Sigmoid colon (tissue), 6 donors: ENCODE measurements at regions not wholly inside any gene's neighbourhood (a gene's known extent, or its start where the extent isn't known, plus 50 kb on each side); places are given as distances from the start of the nearest gene placed in this dataset.
A peak's percentile ranks its signal among the peaks of the same experiment; 100 is the strongest.

Experiments used
- DNase-seq: peaks from one replicate; pipeline ENCODE4 v3.0.0-alpha.2; 2019
- H3K27ac ChIP-seq, 4 donors: fragments of 200-600 bp; sonication (generic); one replicate each; pipeline ENCODE4 v1.5.1; 2016 to 2019; ENCODE audit warnings: mild to moderate bottlenecking in 1 of 4
- H3K27me3 ChIP-seq, 3 donors: fragments of 200-600 bp; sonication (generic); one replicate each; pipeline ENCODE4 v1.5.1; 2019; ENCODE audit warnings: mild to moderate bottlenecking in 1 of 3
- H3K36me3 ChIP-seq, 4 donors: fragments of 200-600 bp; sonication (generic); one replicate each; pipeline ENCODE4 v1.5.1; 2016 to 2019
- H3K4me1 ChIP-seq, 4 donors: fragments of 200-600 bp; sonication (generic); one replicate each; pipeline ENCODE4 v1.5.1; 2017 to 2019
- H3K4me3 ChIP-seq, 4 donors: fragments of 200-600 bp; sonication (generic); one replicate each; pipeline ENCODE4 v1.5.1; 2017 to 2019; ENCODE audit warnings: mild to moderate bottlenecking in 2 of 4, moderate library complexity in 1 of 4
- H3K9me3 ChIP-seq, 4 donors: fragments of 200-600 bp in 3 of 4; sonication (generic) in 3 of 4; one replicate each; pipeline versions ENCODE4 v1.5.1 to v1.6.1; 2013 to 2019
- EP300 ChIP-seq, 4 donors: sonication (generic); formaldehyde crosslinking; IDR thresholded peaks; one replicate each; pipeline ENCODE4 v1.6.1; 2017; ENCODE audit warnings: antibody characterized with exemption in 4 of 4
- POLR2A ChIP-seq, 2 donors: fragments of 450-650 bp; IDR thresholded peaks; one replicate each; pipeline ENCODE4 v1.6.1; 2016; ENCODE audit warnings: antibody characterized with exemption in 2 of 2, mild to moderate bottlenecking in 2 of 2, moderate library complexity in 2 of 2
- POLR2AphosphoS5 ChIP-seq, 4 donors: sonication (generic); formaldehyde crosslinking; IDR thresholded peaks; one replicate each; pipeline ENCODE4 v1.6.1; 2017; ENCODE audit warnings: antibody characterized with exemption in 4 of 4
- WGBS, 2 donors: extraction: QIAGEN DNeasy Blood & Tissue Kit; methylation state at CpG; one replicate each; pipeline ENCODE4 v1.1.7; 2013; 5-methylcytosine and 5-hydroxymethylcytosine counted together
- intact Hi-C: fragments of 100-400 bp; cut with DNase I; formaldehyde crosslinking; loops from one replicate; pipeline ENCODE4 v1.15.1; 2023
- TF ChIP-seq, protein P1 (sequence below), 4 experiments: fragments of 450-650 bp in 3 of 4; fragments of 200-600 bp in 1 of 4; IDR thresholded peaks; one replicate each; pipeline ENCODE4 v1.5.1; 2016 to 2019; ENCODE audit warnings: antibody characterized with exemption in 4 of 4, mild to moderate bottlenecking in 3 of 4, moderate library complexity in 2 of 4
- donor health status: healthy with polysubstance abuse.
- donor health status: healthy.

DNA sequence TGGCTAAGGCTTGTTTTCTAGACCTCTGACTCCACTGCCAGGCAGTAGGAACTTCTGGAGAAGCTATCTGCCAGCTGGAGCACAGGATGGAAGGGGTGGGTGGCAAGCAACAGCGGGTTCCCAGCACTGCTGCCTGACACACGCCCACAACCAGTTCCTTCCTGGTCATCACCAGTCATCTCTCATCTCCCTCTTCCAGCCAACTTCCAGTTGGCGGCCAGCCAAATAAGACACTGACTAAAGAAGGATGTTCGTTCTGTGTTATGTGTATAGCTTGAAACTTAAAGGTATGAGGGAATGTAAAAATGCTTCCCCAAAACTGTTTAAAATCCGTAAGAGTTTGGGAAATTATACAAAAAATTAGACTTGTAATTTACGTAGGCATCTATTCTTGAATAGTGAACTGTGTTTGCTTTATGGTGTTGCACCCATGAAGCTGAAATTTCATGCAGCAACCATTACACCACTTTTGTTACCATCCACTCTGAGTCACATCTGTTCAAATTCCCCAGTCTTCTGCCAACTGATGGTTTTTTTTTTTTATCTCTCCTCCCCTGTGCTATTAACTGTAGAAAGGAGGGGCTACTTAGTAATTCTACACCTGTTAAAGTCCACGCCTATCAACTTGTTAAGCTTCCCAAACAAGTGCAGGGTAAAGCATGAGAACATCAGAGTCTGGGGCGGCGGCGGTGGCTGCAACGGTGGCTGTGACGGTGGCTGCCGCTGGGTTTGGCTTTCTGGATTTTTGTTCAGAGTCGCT lies 86.2 kb upstream of the FRY start:
- Histone ChIP-seq H3K27me3 (no peaks in the 10 kb centered on the region), H3K36me3 (no peaks in the 10 kb centered on the region), H3K4me1 (peaks cover 0 to 16% (median 4%) of the 10 kb centered on the region in 4 donors), H3K4me3 (no peak overlapping the region), H3K27ac (no peak overlapping the region), H3K9me3 (no peaks in the 10 kb centered on the region)
- DNase-seq = peak; percentile 79
- intact Hi-C loops = no loop called here
- TF ChIP-seq EP300 (IDR thresholded peaks at IDR 0.05) (no peak), POLR2AphosphoS5 (IDR thresholded peaks at IDR 0.05) (no peak), POLR2A (IDR thresholded peaks at IDR 0.05) (no peak)
- TF ChIP-seq, protein P1, sequence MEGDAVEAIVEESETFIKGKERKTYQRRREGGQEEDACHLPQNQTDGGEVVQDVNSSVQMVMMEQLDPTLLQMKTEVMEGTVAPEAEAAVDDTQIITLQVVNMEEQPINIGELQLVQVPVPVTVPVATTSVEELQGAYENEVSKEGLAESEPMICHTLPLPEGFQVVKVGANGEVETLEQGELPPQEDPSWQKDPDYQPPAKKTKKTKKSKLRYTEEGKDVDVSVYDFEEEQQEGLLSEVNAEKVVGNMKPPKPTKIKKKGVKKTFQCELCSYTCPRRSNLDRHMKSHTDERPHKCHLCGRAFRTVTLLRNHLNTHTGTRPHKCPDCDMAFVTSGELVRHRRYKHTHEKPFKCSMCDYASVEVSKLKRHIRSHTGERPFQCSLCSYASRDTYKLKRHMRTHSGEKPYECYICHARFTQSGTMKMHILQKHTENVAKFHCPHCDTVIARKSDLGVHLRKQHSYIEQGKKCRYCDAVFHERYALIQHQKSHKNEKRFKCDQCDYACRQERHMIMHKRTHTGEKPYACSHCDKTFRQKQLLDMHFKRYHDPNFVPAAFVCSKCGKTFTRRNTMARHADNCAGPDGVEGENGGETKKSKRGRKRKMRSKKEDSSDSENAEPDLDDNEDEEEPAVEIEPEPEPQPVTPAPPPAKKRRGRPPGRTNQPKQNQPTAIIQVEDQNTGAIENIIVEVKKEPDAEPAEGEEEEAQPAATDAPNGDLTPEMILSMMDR (IDR thresholded peaks at IDR 0.05) = no peak
- 43 to 61% methylated on average over 14 of the region's 14 CpGs for WGBS, 2 donors

DNA sequence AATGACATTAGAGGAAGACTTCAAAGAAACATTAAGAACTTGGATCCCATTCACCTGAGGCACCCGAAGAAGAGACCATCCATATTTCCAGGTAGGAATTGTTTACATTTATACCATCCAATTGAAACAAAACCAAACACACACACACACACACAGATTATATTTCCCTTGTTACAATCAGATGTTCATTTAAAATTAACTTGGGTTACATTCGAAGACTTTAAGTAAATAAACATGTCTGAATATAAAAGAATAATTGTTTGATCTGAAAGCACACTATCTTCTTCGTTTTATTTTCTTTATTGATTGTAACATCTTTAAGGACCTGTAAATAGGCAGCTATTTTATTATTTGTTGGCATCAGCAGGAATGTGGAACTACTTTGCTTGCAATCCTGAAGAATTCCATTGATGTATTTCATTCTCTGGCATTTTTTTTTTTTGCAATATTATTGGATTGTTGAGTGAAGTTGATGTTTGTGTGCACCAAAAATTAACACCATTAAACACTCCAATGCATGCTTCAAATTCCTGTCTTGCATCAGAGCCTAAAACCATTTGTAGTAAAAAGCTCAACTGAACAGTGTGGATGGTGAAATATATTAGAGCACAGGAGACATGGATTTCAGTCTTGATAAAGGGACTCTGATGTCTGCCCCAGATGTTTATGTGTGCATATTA lies 85.3 kb upstream of the FRY start:
- 23 to 68% methylated on average over 3 of the region's 3 CpGs for WGBS, 2 donors
- H3K27ac ChIP-seq = no peak overlapping the region
- intact Hi-C loops = no loop called here
- no peak for DNase-seq
- peaks cover 0 to 16% (median 4%) of the 10 kb centered on the region in 4 donors for H3K4me1 ChIP-seq
- H3K36me3 ChIP-seq = no peaks in the 10 kb centered on the region
- H3K4me3 ChIP-seq = no peak overlapping the region
- H3K27me3 ChIP-seq = no peaks in the 10 kb centered on the region
- no peaks in the 10 kb centered on the region for H3K9me3 ChIP-seq
- TF ChIP-seq, protein P1 (IDR thresholded peaks at IDR 0.05) = no peak
- no peak for TF ChIP-seq POLR2AphosphoS5 (IDR thresholded peaks at IDR 0.05)
- TF ChIP-seq POLR2A (IDR thresholded peaks at IDR 0.05) = no peak
- TF ChIP-seq EP300 (IDR thresholded peaks at IDR 0.05) = no peak

DNA sequence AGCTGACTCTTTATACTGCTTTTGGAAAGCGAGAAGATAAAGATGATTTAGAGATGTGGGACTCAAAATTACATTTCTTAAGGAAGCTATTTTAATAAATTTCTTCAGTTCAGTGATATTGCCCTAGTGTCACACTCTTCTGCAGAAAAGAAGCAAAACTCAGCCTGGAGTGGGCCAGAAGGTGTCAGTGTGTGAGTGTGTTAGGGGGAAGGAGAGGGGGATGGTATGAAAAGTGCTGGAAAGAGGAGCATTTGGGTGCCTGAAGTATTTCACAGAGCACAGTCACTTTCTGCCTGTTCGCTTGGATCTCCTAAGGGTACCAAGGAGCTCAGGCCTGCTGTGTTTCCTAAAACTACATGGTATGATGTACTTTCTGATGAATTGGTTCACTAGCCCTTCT lies 84.5 kb upstream of the FRY start:
- 87 to 92% methylated on average over 2 of the region's 2 CpGs for WGBS, 2 donors
- H3K27me3 ChIP-seq = no peaks in the 10 kb centered on the region
- H3K4me1 ChIP-seq = peaks cover 0 to 16% (median 4%) of the 10 kb centered on the region in 4 donors
- no peaks in the 10 kb centered on the region for H3K36me3 ChIP-seq
- DNase-seq = no peak
- TF ChIP-seq POLR2A (IDR thresholded peaks at IDR 0.05) (no peak), POLR2AphosphoS5 (IDR thresholded peaks at IDR 0.05) (no peak), EP300 (IDR thresholded peaks at IDR 0.05) (no peak)
- TF ChIP-seq, protein P1 (IDR thresholded peaks at IDR 0.05) = no peak
- intact Hi-C loops = no loop called here
- H3K27ac ChIP-seq = no peak overlapping the region
- H3K4me3 ChIP-seq = no peak overlapping the region
- H3K9me3 ChIP-seq = no peaks in the 10 kb centered on the region

DNA sequence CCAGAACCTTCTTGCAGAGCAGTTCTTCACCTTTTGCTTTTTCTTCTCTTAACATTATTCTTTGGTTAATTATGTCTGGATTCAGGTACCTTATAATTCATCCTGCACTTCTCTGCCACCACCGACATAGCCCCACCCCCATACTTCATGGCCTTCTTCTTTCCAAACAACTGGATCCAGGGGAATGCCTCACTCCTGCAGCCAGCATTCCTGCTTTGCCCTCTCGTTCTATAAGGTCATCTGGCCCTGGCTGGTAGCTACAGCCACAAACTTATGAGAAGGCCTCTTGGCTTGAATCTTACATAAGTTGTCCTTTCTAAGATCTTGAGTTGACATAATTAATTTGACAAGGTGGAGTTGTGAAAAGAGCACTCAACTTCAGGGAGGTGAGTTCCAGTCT lies 84.1 kb upstream of the FRY start:
- TF ChIP-seq POLR2A (IDR thresholded peaks at IDR 0.05) (no peak), EP300 (IDR thresholded peaks at IDR 0.05) (no peak), POLR2AphosphoS5 (IDR thresholded peaks at IDR 0.05) (no peak)
- TF ChIP-seq, protein P1 (IDR thresholded peaks at IDR 0.05) = no peak
- DNase-seq = no peak
- H3K36me3 ChIP-seq = no peaks in the 10 kb centered on the region
- intact Hi-C loops = no loop called here
- no peaks in the 10 kb centered on the region for H3K9me3 ChIP-seq
- H3K27me3 ChIP-seq = no peaks in the 10 kb centered on the region
- H3K4me3 ChIP-seq = no peak overlapping the region
- peaks cover 0 to 16% (median 4%) of the 10 kb centered on the region in 4 donors for H3K4me1 ChIP-seq
- 82 to 83% methylated on average over 2 of the region's 2 CpGs for WGBS, 2 donors
- H3K27ac ChIP-seq = no peak overlapping the region
